HG02884 (cell line): ENCODE measurements at regions not wholly inside any gene's neighbourhood (a gene's known extent, or its start where the extent isn't known, plus 50 kb on each side); places are given as distances from the start of the nearest gene placed in this dataset.
A peak's percentile ranks its signal among the peaks of the same experiment; 100 is the strongest.
"Not testable (repeated sequence)": the region's sequence is repeated elsewhere in the genome, so short reads cannot be mapped to it uniquely, and the experiment has no call there.

Source experiments
- ATAC-seq: cut with Tn5 transposase; IDR thresholded peaks from one replicate; pipeline ENCODE4 v1.9.1; 2021; ENCODE audit warnings: mild to moderate bottlenecking, moderate library complexity; ENCODE audit not compliant: unreplicated experiment

- ATAC-seq: peak; percentile 84
Measured at GRCh38 chr1:194795917-194796593, 1609.6 kb upstream of the B3GALT2 start.

GRCh38 chr1:194787001-194787400 is 1600.6 kb upstream of the B3GALT2 start:
- no peak for ATAC-seq

GRCh38 chr1:194786027-194786426 is 1599.6 kb upstream of the B3GALT2 start:
- ATAC-seq: no peak

GRCh38 chr1:194776657-194777056 is 1590.2 kb upstream of the B3GALT2 start:
- no peak for ATAC-seq

GRCh38 chr1:194774535-194774934 is 1588.1 kb upstream of the B3GALT2 start:
- no peak for ATAC-seq

GRCh38 chr1:194755241-194755994 is 1569.0 kb upstream of the B3GALT2 start:
- ATAC-seq: no peak

GRCh38 chr1:194738843-194739242 is 1552.4 kb upstream of the B3GALT2 start:
- ATAC-seq: not testable (repeated sequence)

- ATAC-seq: no peak
Measured at GRCh38 chr1:194734970-194735369, 1548.6 kb upstream of the B3GALT2 start.

- ATAC-seq: no peak
Measured at GRCh38 chr1:194731025-194731424, 1544.6 kb upstream of the B3GALT2 start.

- no peak for ATAC-seq
Measured at GRCh38 chr1:194730304-194730703, 1543.9 kb upstream of the B3GALT2 start.

GRCh38 chr1:194723067-194723466 is 1536.7 kb upstream of the B3GALT2 start:
- no peak for ATAC-seq

- ATAC-seq: no peak
Measured at GRCh38 chr1:194717941-194718340, 1531.5 kb upstream of the B3GALT2 start.

- ATAC-seq: no peak
Measured at GRCh38 chr1:194717334-194717733, 1530.9 kb upstream of the B3GALT2 start.

- ATAC-seq: no peak
Measured at GRCh38 chr1:194710671-194711070, 1524.3 kb upstream of the B3GALT2 start.

GRCh38 chr1:194709439-194709838 is 1523.0 kb upstream of the B3GALT2 start:
- no peak for ATAC-seq

GRCh38 chr1:194707074-194707473 is 1520.7 kb upstream of the B3GALT2 start:
- ATAC-seq: no peak

GRCh38 chr1:194705123-194705854 is 1518.9 kb upstream of the B3GALT2 start:
- no peak for ATAC-seq

GRCh38 chr1:194698908-194699318 is 1512.5 kb upstream of the B3GALT2 start:
- no peak for ATAC-seq

- ATAC-seq: no peak
Measured at GRCh38 chr1:194693244-194693643, 1506.8 kb upstream of the B3GALT2 start.

GRCh38 chr1:194684636-194685035 is 1498.2 kb upstream of the B3GALT2 start:
- ATAC-seq: no peak

- ATAC-seq: no peak
Measured at GRCh38 chr1:194658090-194658439, 1471.7 kb upstream of the B3GALT2 start.

GRCh38 chr1:194654956-194655355 is 1468.5 kb upstream of the B3GALT2 start:
- ATAC-seq: no peak
